HepG2 (cell line): ENCODE measurements at regions not wholly inside any gene's neighbourhood (a gene's known extent, or its start where the extent isn't known, plus 50 kb on each side); places are given as distances from the start of the nearest gene placed in this dataset.

Experiments used
- ATAC-seq: fragments of 200-7000 bp; cut with Tn5 transposase; 3 replicates; pipeline ENCODE4 v1.9.1; 2020; ENCODE audit warnings: mild to moderate bottlenecking, moderate library complexity
- BruUV-seq: library from RNA; stranded (reverse); fragments of 400-500 nt; replicated peaks from 2 replicates; lab custom pipeline; 2021; lab: Mats Ljungman, UMichigan
- CTCF ChIA-PET: fragments of 300-600 bp; formaldehyde crosslinking; extraction: SDS; loops from one replicate; lab custom pipeline; 2021; ENCODE audit warnings: low total read pairs, inconsistent platforms, low intra/inter-chr PET ratio; lab: Yijun Ruan, JAX
- POLR2A ChIA-PET: fragments of 350-600 bp; sonication (Branson Sonifier 250); formaldehyde crosslinking; loops from one replicate; lab custom pipeline; 2020; ENCODE audit warnings: antibody characterized with exemption, inconsistent platforms; lab: Yijun Ruan, JAX
- DNase-seq: peaks from one replicate; pipeline ENCODE4 v3.0.0-alpha.2; 2015; ENCODE audit warnings: low spot score
- FAIRE-seq: peaks from 3 replicates; lab custom pipeline; 2011; peaks lifted over from hg19 to GRCh38; lab: Jason Lieb, UNC
- H2AFZ ChIP-seq: one replicate; pipeline ENCODE4 v1.6.1; 2011; ENCODE audit warnings: low read length, inconsistent platforms
- H3K27ac ChIP-seq: fragments of 300-600 bp; 3 replicates; pipeline ENCODE4 v1.8.0; 2011; ENCODE audit warnings: mixed run types, mild to moderate bottlenecking, mixed read lengths, low read length, inconsistent platforms; ENCODE audit not compliant: insufficient read depth; ENCODE audit errors: extremely low read length
- H3K27me3 ChIP-seq, 2 experiments: fragments of 200-600 bp in 1 of 2; 2 replicates in 1 of 2; 3 replicates in 1 of 2; pipeline versions ENCODE4 v1.6.0 to v1.8.0; 2011; ENCODE audit warnings: low read length in 2 of 2, mild to moderate bottlenecking in 2 of 2, moderate library complexity in 2 of 2, inconsistent platforms in 1 of 2; ENCODE audit not compliant: insufficient read depth in 2 of 2, control insufficient read depth in 1 of 2
- H3K36me3 ChIP-seq, 2 experiments: fragments of 200-600 bp in 1 of 2; replicated peaks in 1 of 2; 2 replicates in 1 of 2; 3 replicates in 1 of 2; pipeline versions ENCODE4 v1.5.1 to v1.8.0; 2011; ENCODE audit warnings: low read length in 2 of 2, inconsistent platforms in 1 of 2; ENCODE audit not compliant: insufficient read depth in 2 of 2, control insufficient read depth in 1 of 2
- H3K4me1 ChIP-seq: 2 replicates; pipeline ENCODE4 v1.5.1; 2012; ENCODE audit warnings: low read length, inconsistent platforms; ENCODE audit not compliant: insufficient read depth
- H3K4me2 ChIP-seq: 2 replicates; pipeline ENCODE4 v1.6.0; 2011; ENCODE audit warnings: low read depth, low read length, inconsistent platforms
- H3K4me3 ChIP-seq, 3 experiments: fragments of 200-600 bp in 1 of 3; sonication (generic), shearing (Covaris generic) in 1 of 3; replicated peaks in 1 of 3; 2 replicates each; pipeline ENCODE4 v1.5.1; 2011 to 2016; ENCODE audit warnings: low read length in 3 of 3, inconsistent platforms in 2 of 3, low read depth in 2 of 3, mild to moderate bottlenecking in 2 of 3, control low read depth in 1 of 3, mixed read lengths in 1 of 3; ENCODE audit not compliant: insufficient read depth in 1 of 3
- H3K79me2 ChIP-seq: one replicate; pipeline ENCODE4 v1.6.1; 2011; ENCODE audit warnings: low read length, inconsistent platforms; ENCODE audit not compliant: insufficient read depth
- H3K9ac ChIP-seq: 2 replicates; pipeline ENCODE4 v1.6.0; 2011; ENCODE audit warnings: mild to moderate bottlenecking, low read depth, low read length, inconsistent platforms; ENCODE audit not compliant: insufficient read depth
- H3K9me3 ChIP-seq: 2 replicates; pipeline ENCODE4 v1.5.1; 2012; ENCODE audit warnings: mild to moderate bottlenecking, low read length
- H4K20me1 ChIP-seq: 2 replicates; pipeline ENCODE4 v1.6.0; 2011; ENCODE audit warnings: inconsistent platforms, mild to moderate bottlenecking, low read length, moderate library complexity; ENCODE audit not compliant: insufficient read depth
- DMAP1 ChIP-seq: IDR thresholded peaks from 2 replicates; pipeline ENCODE4 v1.6.1; 2016
- FOXP4 ChIP-seq: sonication (generic); formaldehyde crosslinking; IDR thresholded peaks from 2 replicates; pipeline ENCODE4 v1.4.0; 2020; ENCODE audit warnings: missing genetic modification reagents
- LRRFIP1 ChIP-seq: sonication (generic); formaldehyde crosslinking; conservative IDR thresholded peaks from 2 replicates; pipeline ENCODE4 v1.4.0; 2020; ENCODE audit warnings: missing genetic modification reagents
- PHF20 ChIP-seq: sonication (generic); formaldehyde crosslinking; IDR thresholded peaks from 2 replicates; pipeline ENCODE4 v1.5.0; 2020; ENCODE audit warnings: mild to moderate bottlenecking, missing genetic modification reagents
- TMF1 ChIP-seq: sonication (generic); formaldehyde crosslinking; IDR thresholded peaks from 2 replicates; pipeline ENCODE4 v1.8.1; 2022; ENCODE audit warnings: low read depth, missing genetic modification reagents
- TSC22D2 ChIP-seq: sonication (generic); formaldehyde crosslinking; IDR thresholded peaks from 2 replicates; pipeline ENCODE4 v1.5.1; 2020; ENCODE audit warnings: missing genetic modification reagents, mild to moderate bottlenecking, borderline replicate concordance
- ZMYM2 ChIP-seq: sonication (generic); formaldehyde crosslinking; IDR thresholded peaks from 2 replicates; pipeline ENCODE4 v1.8.0; 2022; ENCODE audit warnings: mild to moderate bottlenecking, missing genetic modification reagents
- ZNF33A ChIP-seq: sonication (generic); formaldehyde crosslinking; IDR thresholded peaks from 2 replicates; pipeline ENCODE4 v1.5.1; 2020; ENCODE audit warnings: missing genetic modification reagents, mild to moderate bottlenecking, moderate library complexity, borderline replicate concordance
- ZSCAN29 ChIP-seq: sonication (generic); formaldehyde crosslinking; conservative IDR thresholded peaks from 2 replicates; pipeline ENCODE4 v1.4.0; 2020; ENCODE audit warnings: mild to moderate bottlenecking, missing genetic modification reagents
- ZSCAN9 ChIP-seq: IDR thresholded peaks from 2 replicates; pipeline ENCODE4 v1.6.1; 2016; ENCODE audit warnings: borderline replicate concordance
- WGBS: methylation state at CpG from one replicate; pipeline ENCODE4 v1.1.6; 2017; ENCODE audit warnings: low lambda C conversion rate; 5-methylcytosine and 5-hydroxymethylcytosine counted together
- in situ Hi-C: cut with HindIII; loops from 2 replicates; pipeline ENCODE4 v1.10.0; 2017; ENCODE audit warnings: low pct_unique_long_range_greater_than_20kb; ENCODE audit not compliant: extremely low pct_ligation_motif_present
- intact Hi-C: fragments of 100-400 bp; cut with micrococcal nuclease; formaldehyde crosslinking; loops from one replicate; pipeline ENCODE4 v1.10.0; 2022; ENCODE audit not compliant: unreplicated experiment
- TF ChIP-seq, protein P1 (sequence below): IDR thresholded peaks from 2 replicates; pipeline ENCODE4 v1.6.1; 2016; ENCODE audit warnings: missing biosample characterization, missing genetic modification reagents, low read depth

- H3K27me3 ChIP-seq: no peaks in the 10 kb centered on the region
- POLR2A ChIA-PET: no interaction called here
- no peaks in the 10 kb centered on the region for H3K9me3 ChIP-seq
- H3K9ac ChIP-seq: no peak overlapping the region
- no peak for DNase-seq
- no peaks in the 10 kb centered on the region for H3K79me2 ChIP-seq
- H4K20me1 ChIP-seq: no peaks in the 10 kb centered on the region
- TF ChIP-seq TMF1 (no peak), ZNF33A (CRISPR knock-in tag) (no peak), TSC22D2 (CRISPR knock-in tag) (no peak), DMAP1 (CRISPR knock-in tag) (no peak), LRRFIP1 (CRISPR knock-in tag) (no peak), ZMYM2 (no peak), PHF20 (CRISPR knock-in tag) (no peak), ZSCAN29 (CRISPR knock-in tag) (no peak), ZSCAN9 (CRISPR knock-in tag) (no peak), FOXP4 (CRISPR knock-in tag) (no peak)
- TF ChIP-seq, protein P1, sequence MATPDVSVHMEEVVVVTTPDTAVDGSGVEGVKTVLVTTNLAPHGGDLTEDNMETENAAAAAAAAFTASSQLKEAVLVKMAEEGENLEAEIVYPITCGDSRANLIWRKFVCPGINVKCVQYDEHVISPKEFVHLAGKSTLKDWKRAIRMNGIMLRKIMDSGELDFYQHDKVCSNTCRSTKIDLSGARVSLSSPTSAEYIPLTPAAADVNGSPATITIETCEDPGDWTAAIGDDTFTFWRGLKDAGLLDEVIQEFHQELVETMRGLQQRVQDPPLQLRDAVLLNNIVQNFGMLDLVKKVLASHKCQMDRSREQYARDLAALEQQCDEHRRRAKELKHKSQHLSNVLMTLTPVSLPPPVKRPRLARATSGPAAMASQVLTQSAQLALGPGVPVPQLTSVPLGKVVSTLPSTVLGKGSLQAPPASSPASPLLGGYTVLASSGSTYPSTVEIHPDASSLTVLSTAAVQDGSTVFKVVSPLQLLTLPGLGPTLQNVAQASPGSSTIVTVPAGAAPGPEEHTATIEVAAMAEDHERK (CRISPR knock-in tag): no peak
- CTCF ChIA-PET: interaction anchor here (1.2 kb wide), 1 partner anchor 184 kb away, joined by 4 read pairs; no protein-coding TSS in a partner anchor
- H3K27ac ChIP-seq: no peak overlapping the region
- no TSS peak for BruUV-seq
- no peak overlapping the region for H2AFZ ChIP-seq
- ATAC-seq: no peak
- no peak overlapping the region for H3K4me3 ChIP-seq
- intact Hi-C loops (no loop called here), in situ Hi-C loops (no loop called here)
- 0% methylated on average over 3 of the region's 3 CpGs for WGBS
- no peaks in the 10 kb centered on the region for H3K36me3 ChIP-seq
- FAIRE-seq: no peak
- no peak overlapping the region for H3K4me2 ChIP-seq
- no peaks in the 10 kb centered on the region for H3K4me1 ChIP-seq
Measured at GRCh38 chrX:39260965-39261364, 459.7 kb downstream of the MID1IP1 start.
